ENCODE measurements at regions not wholly inside any gene's neighbourhood (a gene's known extent, or its start where the extent isn't known, plus 50 kb on each side); places are given as distances from the start of the nearest gene placed in this dataset.

- TF ChIP-seq NKRF (conservative IDR thresholded peaks at IDR 0.05) (no peak), IRF3 (IDR thresholded peaks at IDR 0.05) (no peak), TAF1 (IDR thresholded peaks at IDR 0.05; ENCODE audit: borderline replicate concordance, low read depth, low read length) (no peak), GABPA (IDR thresholded peaks at IDR 0.05; ENCODE audit: low read depth) (no peak), EGR1 (IDR thresholded peaks at IDR 0.05; ENCODE audit: borderline replicate concordance in 1 of 2, low read depth in 2 of 2, low read length in 2 of 2) (no peak)
- TF ChIP-seq, protein P1, sequence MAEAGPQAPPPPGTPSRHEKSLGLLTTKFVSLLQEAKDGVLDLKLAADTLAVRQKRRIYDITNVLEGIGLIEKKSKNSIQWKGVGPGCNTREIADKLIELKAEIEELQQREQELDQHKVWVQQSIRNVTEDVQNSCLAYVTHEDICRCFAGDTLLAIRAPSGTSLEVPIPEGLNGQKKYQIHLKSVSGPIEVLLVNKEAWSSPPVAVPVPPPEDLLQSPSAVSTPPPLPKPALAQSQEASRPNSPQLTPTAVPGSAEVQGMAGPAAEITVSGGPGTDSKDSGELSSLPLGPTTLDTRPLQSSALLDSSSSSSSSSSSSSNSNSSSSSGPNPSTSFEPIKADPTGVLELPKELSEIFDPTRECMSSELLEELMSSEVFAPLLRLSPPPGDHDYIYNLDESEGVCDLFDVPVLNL (IDR thresholded peaks at IDR 0.05; ENCODE audit: low read depth, low read length): no peak
- TF ChIP-seq, protein P2, sequence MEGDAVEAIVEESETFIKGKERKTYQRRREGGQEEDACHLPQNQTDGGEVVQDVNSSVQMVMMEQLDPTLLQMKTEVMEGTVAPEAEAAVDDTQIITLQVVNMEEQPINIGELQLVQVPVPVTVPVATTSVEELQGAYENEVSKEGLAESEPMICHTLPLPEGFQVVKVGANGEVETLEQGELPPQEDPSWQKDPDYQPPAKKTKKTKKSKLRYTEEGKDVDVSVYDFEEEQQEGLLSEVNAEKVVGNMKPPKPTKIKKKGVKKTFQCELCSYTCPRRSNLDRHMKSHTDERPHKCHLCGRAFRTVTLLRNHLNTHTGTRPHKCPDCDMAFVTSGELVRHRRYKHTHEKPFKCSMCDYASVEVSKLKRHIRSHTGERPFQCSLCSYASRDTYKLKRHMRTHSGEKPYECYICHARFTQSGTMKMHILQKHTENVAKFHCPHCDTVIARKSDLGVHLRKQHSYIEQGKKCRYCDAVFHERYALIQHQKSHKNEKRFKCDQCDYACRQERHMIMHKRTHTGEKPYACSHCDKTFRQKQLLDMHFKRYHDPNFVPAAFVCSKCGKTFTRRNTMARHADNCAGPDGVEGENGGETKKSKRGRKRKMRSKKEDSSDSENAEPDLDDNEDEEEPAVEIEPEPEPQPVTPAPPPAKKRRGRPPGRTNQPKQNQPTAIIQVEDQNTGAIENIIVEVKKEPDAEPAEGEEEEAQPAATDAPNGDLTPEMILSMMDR (IDR thresholded peaks at IDR 0.05 in 2 of 3, conservative IDR thresholded peaks at IDR 0.05 in 1 of 3; ENCODE audit: control insufficient read depth in 2 of 3, extremely low read depth in 1 of 3, insufficient read depth in 1 of 3, low read depth in 3 of 3, low read length in 3 of 3): no peak
Observed at GRCh38 chr21:15446223-15446622, 283.6 kb upstream of the USP25 start.
